ENCODE measurements at regions not wholly inside any gene's neighbourhood (a gene's known extent, or its start where the extent isn't known, plus 50 kb on each side); places are given as distances from the start of the nearest gene placed in this dataset.
"Not testable (repeated sequence)": the region's sequence is repeated elsewhere in the genome, so short reads cannot be mapped to it uniquely, and the experiment has no call there.

- Mint-ChIP-seq H3K36me3 (ENCODE audit: low read depth) (no peaks in the 10 kb centered on the region), H3K27me3 (no peaks in the 10 kb centered on the region), H3K27ac (no peak overlapping the region), H3K4me1 (ENCODE audit: low read depth) (no peaks in the 10 kb centered on the region), H3K9me3 (no peaks in the 10 kb centered on the region), H3K4me3 (no peak overlapping the region)
- intact Hi-C loops (cut with micrococcal nuclease) = no loop called here
Observed at GRCh38 chr1:115526900-115527299, 114.9 kb upstream of the VANGL1 start.

DNA sequence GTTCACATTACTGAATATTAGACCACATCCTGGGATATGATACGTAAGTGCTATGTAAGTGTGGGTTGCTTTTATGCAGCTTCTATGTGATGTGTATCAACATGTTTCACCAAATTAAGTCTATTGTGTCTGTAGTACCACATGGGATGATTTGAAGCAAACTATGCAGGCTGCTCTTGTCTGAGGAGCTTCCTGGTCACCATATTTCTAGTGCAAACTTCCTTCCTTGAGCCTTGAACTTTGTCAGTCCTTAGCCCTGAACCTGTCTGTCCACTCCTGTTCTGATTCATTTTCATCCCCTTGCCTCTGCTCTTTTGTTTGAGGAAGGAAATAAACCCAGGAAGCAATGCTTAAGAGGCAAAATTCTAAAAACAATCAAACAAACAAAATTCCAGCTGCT lies 117.5 kb upstream of the VANGL1 start:
- H3K9me3 Mint-ChIP-seq = no peaks in the 10 kb centered on the region
- H3K4me3 Mint-ChIP-seq = no peak overlapping the region
- H3K27ac Mint-ChIP-seq = no peak overlapping the region
- no peaks in the 10 kb centered on the region for H3K27me3 Mint-ChIP-seq
- H3K4me1 Mint-ChIP-seq (ENCODE audit: low read depth) = no peaks in the 10 kb centered on the region
- intact Hi-C loops (cut with micrococcal nuclease) = no loop called here
- no peaks in the 10 kb centered on the region for H3K36me3 Mint-ChIP-seq (ENCODE audit: low read depth)

- H3K27me3 Mint-ChIP-seq = no peaks in the 10 kb centered on the region
- H3K27ac Mint-ChIP-seq = no peak overlapping the region
- H3K9me3 Mint-ChIP-seq = no peaks in the 10 kb centered on the region
- intact Hi-C loops (cut with micrococcal nuclease) = no loop called here
- H3K4me1 Mint-ChIP-seq (ENCODE audit: low read depth) = no peaks in the 10 kb centered on the region
- no peaks in the 10 kb centered on the region for H3K36me3 Mint-ChIP-seq (ENCODE audit: low read depth)
- H3K4me3 Mint-ChIP-seq = no peak overlapping the region
Observed at GRCh38 chr1:115522386-115522785, 119.4 kb upstream of the VANGL1 start.

DNA sequence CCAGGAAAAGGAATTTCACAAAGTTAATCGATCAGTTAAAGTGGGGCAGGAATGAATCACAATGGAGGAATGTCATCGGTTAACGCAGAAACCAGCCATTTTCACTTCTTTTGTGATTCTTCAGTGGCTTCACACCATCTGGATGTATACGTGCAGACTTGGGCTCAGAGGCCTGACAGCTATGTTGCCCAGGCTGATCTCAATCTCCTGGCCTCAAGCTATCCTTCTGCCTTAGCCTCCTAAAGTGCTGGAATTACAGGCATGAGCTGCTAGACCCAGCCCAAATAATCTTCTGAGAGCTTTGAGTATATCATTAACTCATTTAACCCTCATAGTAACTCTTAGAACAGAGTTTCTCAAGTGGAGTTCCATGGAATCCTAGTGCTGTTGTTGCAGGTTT lies 126.5 kb upstream of the VANGL1 start:
- no peaks in the 10 kb centered on the region for H3K4me1 Mint-ChIP-seq (ENCODE audit: low read depth)
- no peaks in the 10 kb centered on the region for H3K27me3 Mint-ChIP-seq
- H3K27ac Mint-ChIP-seq = no peak overlapping the region
- no peaks in the 10 kb centered on the region for H3K9me3 Mint-ChIP-seq
- intact Hi-C loops (cut with micrococcal nuclease) = no loop called here
- no peaks in the 10 kb centered on the region for H3K36me3 Mint-ChIP-seq (ENCODE audit: low read depth)
- no peak overlapping the region for H3K4me3 Mint-ChIP-seq

GRCh38 chr1:115510226-115510625 lies 131.5 kb upstream of the VANGL1 start:
- H3K4me1 Mint-ChIP-seq (ENCODE audit: low read depth); intact Hi-C loops (cut with micrococcal nuclease); H3K36me3 Mint-ChIP-seq (ENCODE audit: low read depth); H3K4me3 Mint-ChIP-seq; H3K27me3 Mint-ChIP-seq; H3K27ac Mint-ChIP-seq; H3K9me3 Mint-ChIP-seq: not testable (repeated sequence)

GRCh38 chr1:115507901-115508300 lies 133.9 kb upstream of the VANGL1 start:
- intact Hi-C loops (cut with micrococcal nuclease) = no loop called here
- no peak overlapping the region for H3K27ac Mint-ChIP-seq
- H3K4me1 Mint-ChIP-seq (ENCODE audit: low read depth) = peaks cover 6% of the 10 kb centered on the region
- H3K9me3 Mint-ChIP-seq = no peaks in the 10 kb centered on the region
- no peak overlapping the region for H3K4me3 Mint-ChIP-seq
- no peaks in the 10 kb centered on the region for H3K36me3 Mint-ChIP-seq (ENCODE audit: low read depth)
- H3K27me3 Mint-ChIP-seq = peaks cover 9% of the 10 kb centered on the region

GRCh38 chr1:115506924-115507589 lies 134.7 kb upstream of the VANGL1 start:
- no peaks in the 10 kb centered on the region for H3K36me3 Mint-ChIP-seq (ENCODE audit: low read depth)
- H3K4me1 Mint-ChIP-seq (ENCODE audit: low read depth) = peaks cover 6% of the 10 kb centered on the region
- intact Hi-C loops (cut with micrococcal nuclease) = no loop called here
- H3K4me3 Mint-ChIP-seq = no peak overlapping the region
- H3K27me3 Mint-ChIP-seq = peaks cover 9% of the 10 kb centered on the region
- no peaks in the 10 kb centered on the region for H3K9me3 Mint-ChIP-seq
- no peak overlapping the region for H3K27ac Mint-ChIP-seq

DNA sequence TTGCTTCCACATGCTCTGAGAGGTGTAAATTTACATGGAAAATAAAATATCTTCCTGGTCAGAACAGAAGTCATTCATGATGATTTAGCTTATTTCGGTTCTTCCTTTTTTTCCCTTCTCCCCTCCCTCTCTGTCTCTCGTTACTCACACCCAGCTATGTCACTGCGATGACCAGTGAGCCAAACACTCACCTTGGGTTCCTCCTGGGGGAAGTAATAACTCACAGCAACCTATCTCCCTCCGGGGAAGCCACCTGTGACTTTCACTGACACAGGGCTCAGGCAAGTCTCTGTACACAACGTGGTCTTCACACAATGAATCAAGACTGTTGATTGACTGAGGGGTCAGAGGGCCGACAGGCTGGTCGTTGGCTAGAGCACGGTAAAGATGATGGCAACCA lies 135.3 kb upstream of the VANGL1 start:
- H3K27ac Mint-ChIP-seq = no peak overlapping the region
- H3K36me3 Mint-ChIP-seq (ENCODE audit: low read depth) = no peaks in the 10 kb centered on the region
- no peak overlapping the region for H3K4me3 Mint-ChIP-seq
- H3K4me1 Mint-ChIP-seq (ENCODE audit: low read depth) = peaks cover 9% of the 10 kb centered on the region
- H3K27me3 Mint-ChIP-seq = peaks cover 9% of the 10 kb centered on the region
- no peaks in the 10 kb centered on the region for H3K9me3 Mint-ChIP-seq
- intact Hi-C loops (cut with micrococcal nuclease) = no loop called here

DNA sequence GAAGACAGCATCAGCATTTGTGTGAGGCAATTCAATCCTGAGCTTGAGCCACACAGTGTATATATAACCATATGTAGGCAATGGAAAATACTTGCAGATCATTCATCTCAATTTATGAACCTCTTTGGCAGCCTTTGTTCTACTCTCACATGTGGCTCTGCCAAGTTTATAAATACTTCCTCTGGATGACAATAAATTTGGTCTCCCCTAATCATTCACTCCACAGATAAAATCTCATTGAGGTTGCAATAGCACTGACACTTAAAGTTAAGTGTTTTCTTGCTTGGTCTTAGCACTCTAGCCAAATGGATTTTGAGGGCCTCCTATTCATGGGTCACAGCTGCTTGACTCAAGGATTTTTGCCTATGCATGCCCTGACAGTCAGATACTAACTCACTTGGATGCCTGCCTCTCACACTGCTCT lies 136.6 kb upstream of the VANGL1 start:
- Mint-ChIP-seq H3K4me3 (no peak overlapping the region), H3K4me1 (ENCODE audit: low read depth) (peaks cover 12% of the 10 kb centered on the region), H3K36me3 (ENCODE audit: low read depth) (no peaks in the 10 kb centered on the region), H3K27me3 (peaks cover 9% of the 10 kb centered on the region), H3K27ac (no peak overlapping the region), H3K9me3 (no peaks in the 10 kb centered on the region)
- intact Hi-C loops (cut with micrococcal nuclease) = no loop called here

DNA sequence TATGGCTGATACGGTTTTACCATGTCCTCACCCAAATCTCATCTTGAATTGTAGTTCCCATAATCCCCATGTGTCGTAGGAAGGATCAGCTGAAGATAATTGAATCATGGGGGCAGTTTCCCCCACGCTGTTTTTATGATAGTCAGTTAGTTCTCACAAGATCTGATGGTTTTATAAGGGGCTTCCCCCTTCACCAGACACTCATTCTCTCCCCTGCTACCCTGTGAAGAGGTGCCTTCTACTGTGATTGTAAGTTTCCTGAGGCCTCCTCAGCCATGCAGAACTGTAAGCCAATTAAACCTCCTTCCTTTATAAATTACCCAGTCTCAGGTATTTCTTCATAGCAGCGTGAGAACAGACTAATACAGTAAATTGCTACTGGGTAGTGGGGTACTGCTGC lies 139.6 kb upstream of the VANGL1 start:
- H3K36me3 Mint-ChIP-seq (ENCODE audit: low read depth); H3K4me3 Mint-ChIP-seq; H3K27me3 Mint-ChIP-seq; H3K27ac Mint-ChIP-seq; H3K9me3 Mint-ChIP-seq; intact Hi-C loops (cut with micrococcal nuclease): not testable (repeated sequence)
- peaks cover 12% of the 10 kb centered on the region for H3K4me1 Mint-ChIP-seq (ENCODE audit: low read depth)

DNA sequence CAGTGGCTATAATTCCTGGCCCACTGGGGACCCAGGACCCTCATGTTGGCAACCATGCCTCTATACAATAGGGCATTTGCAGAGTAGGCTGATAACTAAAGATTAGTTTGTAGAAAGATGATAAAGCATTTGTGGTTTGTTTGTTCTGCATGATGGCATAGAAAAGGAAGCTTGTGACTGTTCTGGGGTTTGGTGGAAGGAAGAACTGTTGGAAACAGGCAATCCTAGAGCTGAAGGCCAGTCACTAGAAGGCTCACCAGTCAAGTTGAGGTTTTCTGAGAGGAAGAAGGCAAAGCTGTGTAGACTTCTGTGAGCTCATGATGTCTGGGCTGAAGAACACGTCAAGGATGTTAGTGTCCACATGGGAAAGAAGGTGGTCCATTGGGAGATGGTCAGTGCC lies 140.3 kb upstream of the VANGL1 start:
- H3K36me3 Mint-ChIP-seq (ENCODE audit: low read depth) = no peaks in the 10 kb centered on the region
- H3K4me1 Mint-ChIP-seq (ENCODE audit: low read depth) = peaks cover 8% of the 10 kb centered on the region
- no peaks in the 10 kb centered on the region for H3K27me3 Mint-ChIP-seq
- no peak overlapping the region for H3K4me3 Mint-ChIP-seq
- intact Hi-C loops (cut with micrococcal nuclease) = no loop called here
- no peak overlapping the region for H3K27ac Mint-ChIP-seq
- H3K9me3 Mint-ChIP-seq = no peaks in the 10 kb centered on the region

GRCh38 chr1:115499253-115499652 lies 142.5 kb upstream of the VANGL1 start:
- Mint-ChIP-seq H3K36me3 (ENCODE audit: low read depth) (no peaks in the 10 kb centered on the region), H3K4me3 (no peak overlapping the region), H3K27ac (no peak overlapping the region), H3K27me3 (no peaks in the 10 kb centered on the region), H3K9me3 (no peaks in the 10 kb centered on the region), H3K4me1 (ENCODE audit: low read depth) (peaks cover 5% of the 10 kb centered on the region)
- intact Hi-C loops (cut with micrococcal nuclease) = no loop called here

GRCh38 chr1:115496904-115497527 lies 144.8 kb upstream of the VANGL1 start:
- intact Hi-C loops (cut with micrococcal nuclease) = no loop called here
- no peaks in the 10 kb centered on the region for H3K27me3 Mint-ChIP-seq
- H3K4me1 Mint-ChIP-seq (ENCODE audit: low read depth) = peaks cover 5% of the 10 kb centered on the region
- H3K27ac Mint-ChIP-seq = no peak overlapping the region
- H3K36me3 Mint-ChIP-seq (ENCODE audit: low read depth) = no peaks in the 10 kb centered on the region
- no peaks in the 10 kb centered on the region for H3K9me3 Mint-ChIP-seq
- H3K4me3 Mint-ChIP-seq = no peak overlapping the region

- intact Hi-C loops (cut with micrococcal nuclease) = no loop called here
Observed at GRCh38 chr1:115495625-115496024, 146.1 kb upstream of the VANGL1 start.

GRCh38 chr1:115495111-115495510 lies 146.7 kb upstream of the VANGL1 start:
- Mint-ChIP-seq H3K9me3 (no peaks in the 10 kb centered on the region), H3K27ac (no peak overlapping the region), H3K4me1 (ENCODE audit: low read depth) (no peaks in the 10 kb centered on the region), H3K4me3 (no peak overlapping the region), H3K36me3 (ENCODE audit: low read depth) (no peaks in the 10 kb centered on the region), H3K27me3 (no peaks in the 10 kb centered on the region)
- intact Hi-C loops (cut with micrococcal nuclease) = no loop called here

More at GRCh38 chr1:115495625-115496024, 146.1 kb upstream of the VANGL1 start:
- no peaks in the 10 kb centered on the region for H3K27me3 Mint-ChIP-seq
- H3K4me3 Mint-ChIP-seq = no peak overlapping the region
- H3K4me1 Mint-ChIP-seq (ENCODE audit: low read depth) = no peaks in the 10 kb centered on the region
- H3K27ac Mint-ChIP-seq = no peak overlapping the region
- H3K9me3 Mint-ChIP-seq = no peaks in the 10 kb centered on the region
- no peaks in the 10 kb centered on the region for H3K36me3 Mint-ChIP-seq (ENCODE audit: low read depth)

Data from dendritic cell treated with granulocyte-macrophage colony-stimulating factor and Interleukin-4, amounts not matched to agents 40 ng/mL and 50 ng/mL, for 4 days (primary cell).